HepG2 (cell line): ENCODE measurements at regions not wholly inside any gene's neighbourhood (a gene's known extent, or its start where the extent isn't known, plus 50 kb on each side); places are given as distances from the start of the nearest gene placed in this dataset.

ENCODE experiments used
- ASH2L ChIP-seq: fragments of 300-600, 200-600 bp; sonication (generic); IDR thresholded peaks from 2 replicates; pipeline ENCODE4 v1.7.0; 2017; ENCODE audit warnings: low read depth, mild to moderate bottlenecking, moderate library complexity, mixed read lengths, low read length; ENCODE audit not compliant: insufficient read length
- ATF5 ChIP-seq: sonication (generic); formaldehyde crosslinking; IDR thresholded peaks from 2 replicates; pipeline ENCODE4 v1.4.0; 2020; ENCODE audit warnings: mild to moderate bottlenecking, low read depth, missing genetic modification reagents
- DBP ChIP-seq: sonication (generic); formaldehyde crosslinking; IDR thresholded peaks from 2 replicates; pipeline ENCODE4 v1.4.0; 2020; ENCODE audit warnings: missing genetic modification reagents; ENCODE audit errors: not compliant biosample characterization
- ELF3 ChIP-seq: IDR thresholded peaks from 2 replicates; pipeline ENCODE4 v1.6.1; 2016; ENCODE audit warnings: missing genetic modification reagents, missing compliant biosample characterization
- POLR2A ChIP-seq, 2 experiments: IDR thresholded peaks; 2 replicates each; pipeline ENCODE4 v1.6.1; 2011; ENCODE audit warnings: low read depth in 2 of 2, low read length in 2 of 2, mild to moderate bottlenecking in 1 of 2, moderate library complexity in 1 of 2; ENCODE audit not compliant: insufficient read depth in 1 of 2
- RARA ChIP-seq: IDR thresholded peaks from 2 replicates; pipeline ENCODE4 v1.6.1; 2016; ENCODE audit warnings: missing genetic modification reagents, missing compliant biosample characterization
- REL ChIP-seq: sonication (generic); formaldehyde crosslinking; conservative IDR thresholded peaks from 2 replicates; pipeline ENCODE4 v1.8.0; 2022; ENCODE audit warnings: mild to moderate bottlenecking, missing genetic modification reagents, moderate library complexity
- RFX5 ChIP-seq: IDR thresholded peaks from 2 replicates; pipeline ENCODE4 v1.6.1; 2011; ENCODE audit warnings: low read depth, low read length, improper control_type of control experiment
- ZBTB38 ChIP-seq: sonication (generic); formaldehyde crosslinking; IDR thresholded peaks from 2 replicates; pipeline ENCODE4 v1.5.1; 2020; ENCODE audit warnings: mild to moderate bottlenecking, missing genetic modification reagents
- TF ChIP-seq, protein P1 (sequence below): sonication (generic); formaldehyde crosslinking; IDR thresholded peaks from 2 replicates; pipeline ENCODE4 v1.5.0; 2020; ENCODE audit warnings: mild to moderate bottlenecking, missing genetic modification reagents
- TF ChIP-seq, protein P2 (sequence below): sonication (generic); formaldehyde crosslinking; IDR thresholded peaks from 2 replicates; pipeline ENCODE4 v1.5.1; 2020; ENCODE audit warnings: missing genetic modification reagents, mild to moderate bottlenecking, borderline replicate concordance

- no peak for TF ChIP-seq ATF5 (CRISPR knock-in tag)
- TF ChIP-seq, protein P1, sequence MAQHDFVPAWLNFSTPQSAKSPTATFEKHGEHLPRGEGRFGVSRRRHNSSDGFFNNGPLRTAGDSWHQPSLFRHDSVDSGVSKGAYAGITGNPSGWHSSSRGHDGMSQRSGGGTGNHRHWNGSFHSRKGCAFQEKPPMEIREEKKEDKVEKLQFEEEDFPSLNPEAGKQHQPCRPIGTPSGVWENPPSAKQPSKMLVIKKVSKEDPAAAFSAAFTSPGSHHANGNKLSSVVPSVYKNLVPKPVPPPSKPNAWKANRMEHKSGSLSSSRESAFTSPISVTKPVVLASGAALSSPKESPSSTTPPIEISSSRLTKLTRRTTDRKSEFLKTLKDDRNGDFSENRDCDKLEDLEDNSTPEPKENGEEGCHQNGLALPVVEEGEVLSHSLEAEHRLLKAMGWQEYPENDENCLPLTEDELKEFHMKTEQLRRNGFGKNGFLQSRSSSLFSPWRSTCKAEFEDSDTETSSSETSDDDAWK = no peak
- no peak for TF ChIP-seq POLR2A (IDR thresholded peaks at IDR 0.05; ENCODE audit: insufficient read depth in 1 of 2, low read depth in 2 of 2, low read length in 2 of 2)
- no peak for TF ChIP-seq RFX5
- peak; percentile 44; the same call in 1 of the 2 replicates for TF ChIP-seq ELF3 (CRISPR knock-in tag)
- TF ChIP-seq RARA (CRISPR knock-in tag) = peak; percentile 61
- TF ChIP-seq ASH2L = no peak
- no peak for TF ChIP-seq ZBTB38 (CRISPR knock-in tag)
- TF ChIP-seq, protein P2, sequence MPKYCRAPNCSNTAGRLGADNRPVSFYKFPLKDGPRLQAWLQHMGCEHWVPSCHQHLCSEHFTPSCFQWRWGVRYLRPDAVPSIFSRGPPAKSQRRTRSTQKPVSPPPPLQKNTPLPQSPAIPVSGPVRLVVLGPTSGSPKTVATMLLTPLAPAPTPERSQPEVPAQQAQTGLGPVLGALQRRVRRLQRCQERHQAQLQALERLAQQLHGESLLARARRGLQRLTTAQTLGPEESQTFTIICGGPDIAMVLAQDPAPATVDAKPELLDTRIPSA (CRISPR knock-in tag) = no peak
- TF ChIP-seq REL (CRISPR knock-in tag) = no peak
- no peak for TF ChIP-seq DBP
These were observed 77.6 kb upstream of the SEMA6A start (continued) for GRCh38 chr5:116652196-116652729.
